ENCODE measurements at regions not wholly inside any gene's neighbourhood (a gene's known extent, or its start where the extent isn't known, plus 50 kb on each side); places are given as distances from the start of the nearest gene placed in this dataset.

DNA sequence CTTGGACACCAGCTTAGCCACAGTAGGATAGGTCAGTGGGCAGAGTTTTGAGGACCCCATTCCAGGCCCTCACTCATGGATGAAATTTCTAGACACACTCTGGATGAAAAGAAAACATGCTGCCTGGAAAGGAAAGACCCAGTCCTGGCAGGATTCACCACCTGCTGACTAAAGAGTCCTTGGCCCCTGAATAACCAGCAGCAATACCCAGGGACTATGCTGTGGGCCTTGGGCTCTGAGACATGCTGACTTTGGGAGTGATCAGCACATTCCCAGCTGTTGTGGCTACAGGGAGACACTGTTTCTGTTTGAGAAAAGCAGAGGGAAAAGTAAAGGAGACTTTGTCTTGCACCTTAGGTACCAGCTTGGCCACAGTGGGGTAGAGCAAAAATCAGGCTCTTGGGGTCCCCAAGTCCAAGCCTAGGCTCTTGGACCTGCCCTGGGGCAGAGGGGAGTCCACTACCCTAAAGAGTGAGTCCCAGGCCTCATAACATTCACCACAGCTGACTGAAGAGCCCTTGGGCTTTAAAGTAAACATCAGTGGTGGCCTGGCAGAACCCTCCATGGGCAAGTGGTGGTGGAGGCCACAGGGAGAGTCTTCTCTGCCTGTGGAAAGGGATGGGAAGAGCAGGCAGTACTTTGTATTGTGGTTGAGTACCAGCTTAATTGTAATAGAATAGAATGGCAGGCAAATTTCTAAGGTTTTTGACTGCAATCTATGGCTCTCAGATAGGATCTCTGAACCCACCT lies 516.8 kb downstream of the BCKDHB start:
- no peak for TF ChIP-seq EZH2phosphoT487 (IDR thresholded peaks at IDR 0.05; ENCODE audit: borderline replicate concordance, low read length)
- TF ChIP-seq, protein P1, sequence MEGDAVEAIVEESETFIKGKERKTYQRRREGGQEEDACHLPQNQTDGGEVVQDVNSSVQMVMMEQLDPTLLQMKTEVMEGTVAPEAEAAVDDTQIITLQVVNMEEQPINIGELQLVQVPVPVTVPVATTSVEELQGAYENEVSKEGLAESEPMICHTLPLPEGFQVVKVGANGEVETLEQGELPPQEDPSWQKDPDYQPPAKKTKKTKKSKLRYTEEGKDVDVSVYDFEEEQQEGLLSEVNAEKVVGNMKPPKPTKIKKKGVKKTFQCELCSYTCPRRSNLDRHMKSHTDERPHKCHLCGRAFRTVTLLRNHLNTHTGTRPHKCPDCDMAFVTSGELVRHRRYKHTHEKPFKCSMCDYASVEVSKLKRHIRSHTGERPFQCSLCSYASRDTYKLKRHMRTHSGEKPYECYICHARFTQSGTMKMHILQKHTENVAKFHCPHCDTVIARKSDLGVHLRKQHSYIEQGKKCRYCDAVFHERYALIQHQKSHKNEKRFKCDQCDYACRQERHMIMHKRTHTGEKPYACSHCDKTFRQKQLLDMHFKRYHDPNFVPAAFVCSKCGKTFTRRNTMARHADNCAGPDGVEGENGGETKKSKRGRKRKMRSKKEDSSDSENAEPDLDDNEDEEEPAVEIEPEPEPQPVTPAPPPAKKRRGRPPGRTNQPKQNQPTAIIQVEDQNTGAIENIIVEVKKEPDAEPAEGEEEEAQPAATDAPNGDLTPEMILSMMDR (IDR thresholded peaks at IDR 0.05; ENCODE audit: low read depth, low read length, poor library complexity, severe bottlenecking): no peak

Data from DOHH2 (cell line).